GM23338 (cell line): ENCODE measurements at regions not wholly inside any gene's neighbourhood (a gene's known extent, or its start where the extent isn't known, plus 50 kb on each side); places are given as distances from the start of the nearest gene placed in this dataset.

ENCODE experiments used
- EZH2 ChIP-seq: fragments of 200-600 bp; sonication (generic); IDR thresholded peaks from one replicate; pipeline ENCODE4 v1.8.0; 2017; ENCODE audit warnings: antibody characterized with exemption, mild to moderate bottlenecking, low read depth; ENCODE audit not compliant: unreplicated experiment
- EZH2phosphoT487 ChIP-seq: fragments of 200-600 bp; sonication (generic); IDR thresholded peaks from one replicate; pipeline ENCODE4 v1.8.1; 2018; ENCODE audit warnings: antibody characterized with exemption; ENCODE audit not compliant: unreplicated experiment
- JUNB ChIP-seq: IDR thresholded peaks from one replicate; pipeline ENCODE4 v1.6.1; 2016; ENCODE audit warnings: antibody characterized with exemption; ENCODE audit not compliant: unreplicated experiment
- POLR2AphosphoS5 ChIP-seq: IDR thresholded peaks from 2 replicates; pipeline ENCODE4 v1.6.1; 2016; ENCODE audit warnings: antibody characterized with exemption, low read depth
- REST ChIP-seq: IDR thresholded peaks from one replicate; pipeline ENCODE4 v1.6.1; 2018; ENCODE audit warnings: antibody characterized with exemption; ENCODE audit not compliant: unreplicated experiment
- TF ChIP-seq, protein P1 (sequence below), 2 experiments: fragments of 200-600 bp in 1 of 2; sonication (generic) in 1 of 2; conservative IDR thresholded peaks; 2 replicates each; pipeline versions ENCODE4 v1.5.1 to v1.6.1; 2016 to 2017; ENCODE audit warnings: antibody characterized with exemption in 2 of 2, low read depth in 2 of 2, mild to moderate bottlenecking in 2 of 2, moderate library complexity in 1 of 2
- TF ChIP-seq, protein P2 (sequence below): IDR thresholded peaks from 2 replicates; pipeline ENCODE4 v1.6.1; 2016; ENCODE audit warnings: antibody characterized with exemption

DNA sequence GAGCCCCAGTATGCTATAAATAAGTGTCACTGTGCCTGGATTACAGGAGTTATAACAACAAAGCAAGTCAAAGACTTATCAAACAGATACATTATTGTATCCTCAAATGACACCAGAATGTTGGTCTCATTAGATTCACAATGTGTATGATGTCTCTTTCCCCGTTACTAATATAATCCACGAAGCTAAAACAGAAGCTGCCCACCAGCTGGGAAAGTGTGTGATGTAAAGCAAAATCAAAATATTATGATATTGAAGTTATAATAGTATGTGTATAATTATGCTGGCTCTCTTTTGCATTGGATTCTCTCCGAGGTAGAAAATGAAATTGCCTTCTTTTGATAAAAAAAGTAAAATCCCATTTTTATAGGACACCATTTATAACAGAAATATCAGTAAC lies 127.3 kb upstream of the MAN2A1 start:
- no peak for TF ChIP-seq EZH2
- TF ChIP-seq, protein P1, sequence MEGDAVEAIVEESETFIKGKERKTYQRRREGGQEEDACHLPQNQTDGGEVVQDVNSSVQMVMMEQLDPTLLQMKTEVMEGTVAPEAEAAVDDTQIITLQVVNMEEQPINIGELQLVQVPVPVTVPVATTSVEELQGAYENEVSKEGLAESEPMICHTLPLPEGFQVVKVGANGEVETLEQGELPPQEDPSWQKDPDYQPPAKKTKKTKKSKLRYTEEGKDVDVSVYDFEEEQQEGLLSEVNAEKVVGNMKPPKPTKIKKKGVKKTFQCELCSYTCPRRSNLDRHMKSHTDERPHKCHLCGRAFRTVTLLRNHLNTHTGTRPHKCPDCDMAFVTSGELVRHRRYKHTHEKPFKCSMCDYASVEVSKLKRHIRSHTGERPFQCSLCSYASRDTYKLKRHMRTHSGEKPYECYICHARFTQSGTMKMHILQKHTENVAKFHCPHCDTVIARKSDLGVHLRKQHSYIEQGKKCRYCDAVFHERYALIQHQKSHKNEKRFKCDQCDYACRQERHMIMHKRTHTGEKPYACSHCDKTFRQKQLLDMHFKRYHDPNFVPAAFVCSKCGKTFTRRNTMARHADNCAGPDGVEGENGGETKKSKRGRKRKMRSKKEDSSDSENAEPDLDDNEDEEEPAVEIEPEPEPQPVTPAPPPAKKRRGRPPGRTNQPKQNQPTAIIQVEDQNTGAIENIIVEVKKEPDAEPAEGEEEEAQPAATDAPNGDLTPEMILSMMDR (conservative IDR thresholded peaks at IDR 0.05; ENCODE audit: low read depth in 2 of 2): no peak
- no peak for TF ChIP-seq EZH2phosphoT487
- no peak for TF ChIP-seq POLR2AphosphoS5
- no peak for TF ChIP-seq JUNB
- TF ChIP-seq, protein P2, sequence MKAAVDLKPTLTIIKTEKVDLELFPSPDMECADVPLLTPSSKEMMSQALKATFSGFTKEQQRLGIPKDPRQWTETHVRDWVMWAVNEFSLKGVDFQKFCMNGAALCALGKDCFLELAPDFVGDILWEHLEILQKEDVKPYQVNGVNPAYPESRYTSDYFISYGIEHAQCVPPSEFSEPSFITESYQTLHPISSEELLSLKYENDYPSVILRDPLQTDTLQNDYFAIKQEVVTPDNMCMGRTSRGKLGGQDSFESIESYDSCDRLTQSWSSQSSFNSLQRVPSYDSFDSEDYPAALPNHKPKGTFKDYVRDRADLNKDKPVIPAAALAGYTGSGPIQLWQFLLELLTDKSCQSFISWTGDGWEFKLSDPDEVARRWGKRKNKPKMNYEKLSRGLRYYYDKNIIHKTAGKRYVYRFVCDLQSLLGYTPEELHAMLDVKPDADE: no peak
- TF ChIP-seq REST: no peak
